Right hindlimb (tissue), 1 donor: ENCODE measurements at regions not wholly inside any gene's neighbourhood (a gene's known extent, or its start where the extent isn't known, plus 50 kb on each side); places are given as distances from the start of the nearest gene placed in this dataset.

Experiments used
- DNase-seq: peaks from one replicate; pipeline ENCODE4 v3.0.0-alpha.2; 2018

DNA sequence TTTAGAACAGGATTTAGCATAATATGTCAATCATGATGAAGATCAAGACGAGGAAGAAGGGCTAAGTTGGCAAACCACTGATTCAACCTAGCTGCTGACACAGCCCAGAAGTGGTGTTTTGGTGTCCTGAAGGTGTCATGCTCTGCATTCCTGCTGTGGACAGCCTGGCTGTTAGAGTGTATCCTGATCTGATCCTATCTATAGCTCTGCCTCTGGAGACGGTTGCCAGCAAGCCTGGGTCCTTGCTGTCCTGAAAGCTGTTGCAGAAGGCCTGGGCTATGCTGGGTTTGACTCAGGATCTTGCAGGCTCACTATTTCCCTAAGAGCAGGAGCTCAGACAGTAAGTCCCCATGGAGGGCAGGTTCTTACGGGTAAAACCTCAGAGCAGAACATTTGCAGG lies 416.4 kb downstream of the TSHZ3 start:
- DNase-seq = no peak

DNA sequence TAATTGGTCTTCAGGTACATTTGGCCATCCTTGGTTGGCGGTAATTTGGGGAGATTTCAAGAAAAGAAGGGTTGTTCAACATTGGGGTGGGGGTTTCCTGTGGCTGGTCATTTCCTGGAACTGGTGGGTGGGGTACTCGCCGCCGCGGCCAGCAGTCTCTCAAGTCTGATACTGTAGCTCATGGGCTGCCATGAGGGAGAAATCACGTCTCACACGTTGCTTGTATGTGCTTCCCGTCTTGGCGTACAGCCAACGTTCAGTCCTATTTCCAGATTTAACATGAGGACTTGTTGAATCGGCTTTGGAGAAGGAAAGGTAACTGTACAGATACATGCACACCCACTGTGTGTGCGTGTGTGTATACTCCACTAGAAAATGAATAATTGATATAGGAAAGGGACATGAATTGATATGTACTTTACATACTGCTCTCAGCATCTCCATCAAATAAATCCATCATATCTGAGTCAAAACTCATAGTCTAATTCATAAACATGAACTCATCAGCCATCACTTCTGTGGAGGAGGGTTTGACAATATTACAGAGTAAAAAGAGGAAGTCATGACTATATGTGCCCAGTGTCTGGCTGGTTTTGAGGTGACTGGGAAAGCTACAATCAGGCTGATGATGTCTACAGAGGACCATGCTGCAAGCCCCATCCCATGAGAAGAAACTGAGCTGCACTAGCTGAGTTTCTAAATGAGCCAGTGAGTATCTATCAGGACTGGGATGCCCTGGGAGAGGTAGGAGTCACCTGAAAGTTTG lies 418.1 kb downstream of the TSHZ3 start:
- DNase-seq = no peak

DNA sequence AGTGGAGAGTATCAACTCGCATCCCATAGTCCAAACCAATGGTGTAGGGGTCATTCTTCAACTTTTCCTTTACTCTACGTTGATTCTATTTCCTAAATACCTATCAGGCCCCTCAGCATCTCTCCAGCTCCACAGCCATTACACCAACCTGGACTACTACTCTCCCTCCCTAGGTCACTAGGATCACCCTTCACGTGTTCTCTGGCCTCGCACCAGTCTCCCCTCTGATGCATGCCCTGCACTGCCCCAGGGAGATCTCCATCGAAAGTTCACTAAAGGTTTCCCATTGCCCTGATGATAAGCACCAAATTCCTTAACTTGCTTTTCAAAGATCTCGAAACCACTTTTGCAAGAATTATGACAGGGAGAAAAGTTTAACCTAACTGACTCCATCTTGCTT lies 421.5 kb downstream of the TSHZ3 start:
- DNase-seq = no peak

DNA sequence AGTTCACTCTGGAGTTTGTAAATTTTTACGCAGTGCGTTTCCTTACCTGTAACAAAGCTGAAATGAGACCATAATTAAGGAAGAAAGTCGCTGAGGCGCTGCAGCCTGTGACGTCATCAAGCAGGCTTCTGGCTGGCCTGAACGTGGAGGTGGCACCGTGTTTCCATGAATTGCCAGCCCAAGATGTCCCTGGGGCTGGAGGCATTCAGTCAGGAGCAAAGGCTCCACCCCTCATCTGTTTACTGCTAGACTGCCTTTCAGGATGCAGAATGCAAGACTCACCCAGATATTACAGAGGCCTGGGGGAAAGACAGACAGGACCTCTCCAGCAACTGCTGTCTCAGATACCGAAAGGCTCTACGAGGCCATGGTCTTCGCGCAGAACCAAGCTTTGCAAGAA lies 424.6 kb downstream of the TSHZ3 start:
- no peak for DNase-seq

DNA sequence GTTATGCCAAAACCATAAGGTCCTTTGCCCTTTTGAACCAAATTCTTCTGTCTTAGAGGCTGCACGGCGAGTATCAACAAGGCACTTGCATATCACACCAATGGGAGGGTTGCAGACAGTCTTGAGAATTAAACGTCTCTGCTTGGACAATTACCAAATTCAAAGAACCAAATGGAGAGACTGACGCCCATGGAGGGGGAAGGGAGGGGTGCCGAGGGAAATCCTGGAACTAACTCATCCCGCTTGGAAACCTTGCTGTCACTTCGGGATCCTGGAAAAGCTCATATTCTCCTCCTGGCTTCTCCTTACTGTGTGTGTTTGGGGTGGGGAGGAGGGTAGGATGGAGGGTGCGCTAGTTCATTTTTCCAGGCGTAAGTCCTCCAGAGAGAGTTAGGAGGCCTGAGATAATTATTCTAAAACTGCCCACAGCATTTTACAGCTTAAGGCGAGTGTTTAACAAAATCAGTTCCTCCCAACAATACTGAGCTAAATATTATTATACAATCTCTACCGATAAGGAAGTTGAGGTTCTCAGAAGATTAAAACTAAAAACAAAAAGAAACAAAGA lies 425.1 kb downstream of the TSHZ3 start:
- no peak for DNase-seq

DNA sequence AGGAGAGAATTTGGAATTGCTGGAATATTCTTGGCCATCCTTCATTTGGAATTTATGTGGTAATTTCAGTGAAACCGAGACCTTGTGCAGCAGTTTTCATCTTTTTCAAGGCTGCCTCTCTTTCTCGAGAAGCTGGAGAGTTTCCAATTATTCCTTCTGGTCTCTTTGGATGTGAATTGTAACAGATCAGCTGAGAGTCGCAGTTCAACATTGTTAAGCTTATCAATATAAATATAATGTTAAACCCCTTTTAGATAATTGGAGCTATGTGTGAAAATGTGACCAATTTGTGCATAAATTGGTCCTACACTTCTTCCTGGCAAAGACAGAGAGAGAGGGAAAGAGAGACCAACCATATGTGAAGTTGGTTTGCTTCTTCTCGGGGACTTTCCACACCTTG lies 425.6 kb downstream of the TSHZ3 start:
- no peak for DNase-seq

DNA sequence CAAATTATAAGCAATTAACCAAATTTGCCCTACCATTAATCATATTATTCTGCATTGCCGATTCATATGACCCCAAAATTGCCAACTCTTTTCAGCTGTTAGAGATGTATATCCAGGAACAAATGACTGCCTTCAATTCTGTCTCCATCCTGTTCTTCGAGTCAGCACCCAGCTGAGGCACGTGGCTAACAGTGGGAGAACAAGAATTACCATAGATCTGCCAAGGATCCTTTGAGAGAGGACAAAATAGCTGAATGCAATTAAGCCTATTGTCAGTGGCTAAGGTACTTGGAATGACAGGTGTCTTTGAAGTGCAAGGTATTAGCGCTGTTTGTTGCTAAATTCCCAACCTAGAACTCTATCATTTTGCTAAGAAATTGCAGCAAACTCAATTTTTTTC lies 426.1 kb downstream of the TSHZ3 start:
- no peak for DNase-seq

DNA sequence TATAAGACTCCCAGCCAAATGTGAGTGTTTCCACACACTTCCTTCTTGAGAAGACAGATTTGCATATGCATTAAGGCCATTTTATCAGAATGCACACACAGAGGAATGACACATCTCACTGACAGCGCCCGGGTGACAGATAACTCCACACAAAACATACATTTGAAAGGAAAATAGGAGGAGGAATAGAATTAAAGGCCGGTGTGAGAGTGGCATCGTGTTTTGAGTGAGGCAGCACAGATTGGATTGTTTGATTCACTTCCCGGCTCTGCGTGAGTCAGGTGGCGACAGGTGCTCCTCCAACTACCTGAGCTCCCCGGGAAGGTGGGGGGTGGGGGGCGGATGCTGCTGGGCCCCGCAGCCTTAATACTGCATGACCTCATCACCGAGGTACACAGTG lies 429.0 kb downstream of the TSHZ3 start:
- DNase-seq = no peak

DNA sequence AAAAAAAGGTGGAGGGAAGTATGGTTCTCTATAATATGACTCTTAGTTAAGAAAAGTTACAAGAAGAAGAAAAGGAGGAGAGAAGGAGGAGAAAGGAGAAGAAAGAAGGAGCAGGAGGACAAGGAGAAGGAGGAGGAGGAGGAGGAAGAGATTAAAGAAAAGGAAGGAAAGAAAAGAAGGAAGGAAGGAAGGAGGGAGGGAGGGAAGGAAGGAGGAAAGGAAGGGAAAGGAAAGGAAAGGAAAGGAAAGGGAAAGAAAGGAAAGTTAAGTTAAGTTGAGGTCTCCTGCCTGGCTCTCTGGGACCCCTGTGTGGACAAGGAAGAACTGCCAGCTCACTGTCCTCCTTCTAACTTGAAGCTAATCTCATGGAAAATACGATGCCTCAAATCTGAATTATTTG lies 429.5 kb downstream of the TSHZ3 start:
- no peak for DNase-seq

DNA sequence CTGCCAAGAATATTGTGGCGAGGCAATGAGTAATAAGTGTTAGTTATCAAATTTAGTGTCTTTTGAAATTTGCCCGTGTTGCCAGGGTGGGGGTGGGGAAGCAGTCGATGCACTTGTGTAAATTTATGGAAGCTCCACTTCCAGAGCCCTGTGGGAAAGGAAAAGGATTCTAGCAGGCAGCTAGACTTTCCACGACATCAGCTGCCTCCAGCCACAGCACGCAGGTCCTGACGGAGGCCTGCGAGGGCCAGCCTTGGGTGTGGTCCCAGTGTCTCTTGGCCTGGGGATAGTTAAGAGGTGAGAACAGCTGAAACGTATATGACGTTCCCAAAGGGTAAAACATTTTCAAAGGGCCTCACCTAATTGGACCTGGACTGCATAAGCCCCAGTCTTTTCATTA lies 433.0 kb downstream of the TSHZ3 start:
- peak; percentile 47 for DNase-seq

DNA sequence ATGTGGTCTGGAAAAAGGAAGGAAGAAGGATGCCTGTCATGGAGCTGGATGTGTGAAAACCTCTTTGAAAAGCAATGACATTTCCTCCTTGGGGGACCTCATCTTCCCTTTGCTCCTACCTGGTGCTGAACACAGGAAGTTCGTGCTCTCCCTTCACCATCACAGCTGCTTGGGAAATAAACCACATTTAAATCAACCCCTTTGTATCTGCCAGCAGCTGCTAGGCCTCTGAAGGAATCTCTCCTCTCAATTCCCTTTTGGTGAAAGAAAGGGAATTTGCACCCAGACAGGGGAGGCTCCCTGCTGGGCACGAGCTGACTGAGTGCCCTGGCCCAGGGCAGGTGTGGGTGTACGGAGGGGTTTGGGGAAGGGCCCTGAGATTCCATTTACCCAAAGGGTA lies 437.7 kb downstream of the TSHZ3 start:
- no peak for DNase-seq

DNA sequence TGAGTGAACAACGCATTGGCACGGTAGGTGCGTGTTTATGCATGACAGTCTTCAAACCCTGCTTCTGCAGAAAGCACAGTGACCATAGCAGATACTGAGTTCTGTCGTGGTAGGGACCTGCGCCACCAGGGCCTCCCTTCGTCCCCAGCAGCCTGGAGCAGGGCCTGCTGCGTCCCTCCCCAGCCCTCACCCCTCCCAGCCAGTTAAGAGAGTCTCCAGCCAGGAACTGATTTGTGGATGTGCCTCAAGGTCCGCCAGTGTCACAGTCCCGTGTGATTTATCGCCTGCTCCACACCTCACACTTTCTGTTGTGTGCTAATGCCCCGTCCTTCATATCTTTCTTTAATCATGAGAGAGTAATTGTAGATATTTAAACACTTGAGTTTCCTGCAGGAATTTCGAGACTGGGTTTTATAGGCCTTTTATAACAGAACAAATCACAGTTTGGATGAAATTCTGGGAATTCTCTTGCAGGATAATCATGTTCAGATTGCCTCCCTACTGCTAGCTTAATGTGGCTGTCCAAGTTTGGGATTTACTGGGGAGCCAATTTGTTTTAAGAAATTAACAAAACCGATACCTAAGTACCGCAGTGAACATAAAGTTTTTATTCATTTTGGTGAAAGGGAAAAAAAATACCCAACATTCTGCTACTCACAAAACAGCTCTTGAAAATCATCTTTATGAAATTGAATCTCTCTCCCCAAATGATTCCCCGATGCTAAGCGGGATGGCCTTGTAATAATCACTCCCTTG lies 438.6 kb downstream of the TSHZ3 start:
- DNase-seq = no peak

DNA sequence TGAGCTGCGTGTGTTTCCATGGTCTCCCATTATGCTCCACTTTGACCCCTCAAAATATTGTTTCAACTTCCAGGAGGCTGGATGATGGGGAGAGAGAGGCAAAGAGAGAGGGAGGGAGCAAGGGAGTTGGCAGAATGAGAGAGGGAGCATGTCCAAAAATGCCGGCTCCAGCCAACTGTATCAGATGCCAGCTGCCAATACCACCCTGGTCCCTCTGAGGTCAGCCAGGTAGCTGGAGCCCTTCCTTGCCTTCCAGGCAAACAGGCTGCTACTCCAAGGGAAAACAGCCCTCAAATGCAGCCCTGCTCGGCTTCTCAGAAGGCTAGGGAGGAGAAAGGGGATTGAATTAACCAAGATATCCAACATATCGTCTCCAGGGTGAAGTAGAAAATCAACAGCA lies 440.0 kb downstream of the TSHZ3 start:
- no peak for DNase-seq

DNA sequence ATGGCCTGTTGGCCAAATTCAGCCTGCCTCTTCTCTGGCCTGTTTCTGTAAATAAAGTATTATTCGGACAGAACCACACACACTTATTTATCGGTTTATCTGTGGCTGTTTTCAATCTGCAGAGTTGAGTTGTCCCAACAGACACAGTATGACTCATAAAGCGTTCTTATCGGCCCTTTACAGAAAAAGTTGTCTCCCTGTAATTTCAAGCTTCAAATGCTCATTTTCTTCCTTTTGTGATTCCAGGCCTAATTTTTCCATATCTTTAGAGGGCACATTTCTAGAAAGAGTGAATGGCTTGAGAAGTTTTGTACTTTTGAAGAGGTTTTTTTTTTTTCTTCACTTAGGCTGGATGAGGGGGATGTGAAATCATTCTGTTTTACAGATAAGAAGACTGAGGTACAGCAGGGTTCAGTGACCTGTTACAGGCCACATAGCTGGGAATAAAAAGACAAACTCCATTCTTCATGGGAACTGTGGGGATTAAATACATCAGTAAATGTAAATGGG lies 440.9 kb downstream of the TSHZ3 start:
- no peak for DNase-seq

DNA sequence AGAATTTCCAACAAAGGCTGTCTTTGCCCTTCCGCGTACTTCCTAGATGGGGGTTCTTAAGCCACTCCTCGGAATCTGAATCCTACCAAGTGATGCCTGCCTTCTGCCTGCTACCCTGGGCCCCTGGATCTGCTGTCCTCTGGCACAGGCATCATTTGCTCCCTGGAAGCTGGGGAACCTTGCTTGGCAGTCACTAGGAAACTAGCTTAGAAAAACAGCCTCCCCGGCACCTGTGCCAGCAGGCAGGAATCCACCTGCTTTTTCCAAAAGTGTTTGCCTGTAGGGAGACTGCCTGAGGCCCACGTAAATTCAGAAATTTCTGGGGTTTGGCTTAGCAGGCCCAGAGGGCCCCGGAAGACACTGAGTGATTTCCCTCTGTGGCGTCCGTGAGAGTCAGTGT lies 442.4 kb downstream of the TSHZ3 start:
- DNase-seq = no peak

DNA sequence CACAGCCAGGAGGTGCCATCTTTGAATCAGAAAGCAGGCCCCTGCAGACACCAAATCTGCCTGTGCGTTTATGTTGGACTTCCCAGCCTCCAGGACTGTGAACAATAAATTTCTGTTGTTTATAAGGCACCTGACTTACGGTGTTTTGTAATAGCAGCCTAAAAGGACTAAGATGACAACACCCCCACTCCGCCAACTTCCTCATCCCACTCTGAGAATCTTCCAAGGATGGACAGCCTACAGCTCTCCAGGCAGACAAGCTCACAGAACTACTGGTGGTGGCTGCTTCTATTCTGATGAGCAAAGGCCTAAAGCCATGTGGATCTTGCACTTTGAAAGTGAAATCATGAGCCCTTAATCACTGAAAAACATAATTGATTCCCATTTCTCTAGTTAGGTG lies 449.2 kb downstream of the TSHZ3 start:
- no peak for DNase-seq

DNA sequence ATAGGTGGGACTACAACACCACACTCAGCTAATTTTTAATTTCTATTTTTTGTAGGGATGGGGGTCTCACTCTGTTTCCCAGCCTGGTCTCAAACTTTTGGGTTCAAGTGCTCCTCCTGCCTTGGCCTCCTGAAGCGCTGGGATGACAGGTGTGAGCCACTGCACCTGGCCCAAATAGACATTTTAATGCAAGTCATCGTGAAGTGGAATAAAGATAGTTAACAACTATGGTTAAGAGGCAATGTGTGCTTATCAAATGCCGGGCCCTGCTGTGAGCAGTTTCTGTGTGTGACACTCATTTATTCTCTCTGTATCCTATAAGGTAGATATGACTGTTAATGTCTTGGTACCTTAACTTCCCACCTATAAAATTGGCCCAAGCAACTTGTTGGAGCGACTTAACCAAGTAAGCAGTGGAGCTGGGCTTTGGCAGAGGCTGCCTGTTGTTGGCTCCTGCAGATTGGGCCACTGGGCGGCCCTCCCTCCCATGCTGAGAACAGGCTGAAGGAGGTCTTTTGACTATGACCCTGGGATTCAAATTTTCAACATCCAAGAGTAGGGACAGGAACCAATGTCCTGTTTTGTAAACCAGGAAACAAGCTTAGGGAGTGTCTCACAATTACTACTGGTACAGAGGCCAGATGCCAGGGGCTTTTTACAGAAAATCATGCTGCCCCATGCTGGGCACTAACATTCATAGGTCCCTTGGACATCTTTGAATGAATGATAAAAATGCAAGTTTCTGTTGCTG lies 450.7 kb downstream of the TSHZ3 start:
- no peak for DNase-seq

DNA sequence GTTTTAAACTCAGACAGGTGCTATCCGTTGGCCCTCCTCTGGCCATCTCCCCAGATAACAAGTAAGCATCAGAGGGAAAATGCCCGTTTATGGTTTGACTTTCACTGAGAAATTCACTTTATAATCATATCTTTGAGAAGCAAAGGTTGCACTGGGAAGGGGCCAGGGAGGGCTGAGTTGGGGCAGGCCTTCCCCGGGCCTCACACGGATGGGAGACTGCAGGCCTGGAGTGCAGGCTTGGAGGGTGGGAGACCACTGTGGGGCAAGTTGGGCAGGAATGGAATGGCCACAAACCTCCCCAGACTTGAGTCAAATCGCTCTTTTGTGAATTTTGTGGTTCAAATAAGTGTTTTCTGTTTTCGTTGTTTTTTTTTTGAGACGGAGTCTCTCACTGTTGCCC lies 451.7 kb downstream of the TSHZ3 start:
- DNase-seq = no peak

DNA sequence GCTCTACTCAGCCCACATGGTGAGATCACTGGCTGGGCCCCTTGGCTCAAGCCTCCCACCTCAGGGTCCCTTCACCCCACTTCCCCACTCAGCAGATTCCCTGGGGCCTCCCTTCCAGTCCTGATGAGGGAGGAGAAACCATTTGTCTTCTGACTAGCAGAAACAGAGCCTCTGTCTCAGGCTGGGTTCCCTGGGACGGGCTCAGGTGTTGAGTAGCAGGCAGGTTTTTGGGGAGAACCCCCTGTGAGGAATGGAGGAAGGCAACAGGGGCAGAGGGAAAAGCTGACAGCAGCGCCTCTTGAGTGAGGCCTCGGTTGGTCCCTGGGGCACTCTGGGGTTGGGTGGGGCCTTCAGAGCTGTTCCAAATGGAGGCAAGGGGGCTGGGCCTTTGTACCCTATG lies 452.2 kb downstream of the TSHZ3 start:
- no peak for DNase-seq

DNA sequence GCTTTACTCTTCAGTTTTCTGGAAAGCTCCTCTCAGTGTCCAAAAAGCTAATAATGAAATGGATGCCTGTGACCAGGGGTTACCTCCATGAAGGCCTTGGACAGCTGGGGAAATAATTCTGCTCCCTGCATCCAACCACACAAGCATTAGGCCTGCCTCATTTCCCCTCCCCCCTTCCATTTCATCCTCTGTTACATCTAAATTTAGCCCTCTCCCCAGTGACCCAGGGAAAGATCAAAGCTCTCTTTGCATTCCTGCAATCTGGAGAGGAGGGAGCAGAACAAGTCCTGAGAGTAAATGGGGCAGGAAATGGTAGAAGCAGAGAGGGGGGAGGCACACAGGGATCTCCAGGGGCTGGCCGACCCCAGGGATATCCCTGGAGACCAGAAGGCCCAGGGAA lies 452.7 kb downstream of the TSHZ3 start:
- DNase-seq = peak; percentile 46

DNA sequence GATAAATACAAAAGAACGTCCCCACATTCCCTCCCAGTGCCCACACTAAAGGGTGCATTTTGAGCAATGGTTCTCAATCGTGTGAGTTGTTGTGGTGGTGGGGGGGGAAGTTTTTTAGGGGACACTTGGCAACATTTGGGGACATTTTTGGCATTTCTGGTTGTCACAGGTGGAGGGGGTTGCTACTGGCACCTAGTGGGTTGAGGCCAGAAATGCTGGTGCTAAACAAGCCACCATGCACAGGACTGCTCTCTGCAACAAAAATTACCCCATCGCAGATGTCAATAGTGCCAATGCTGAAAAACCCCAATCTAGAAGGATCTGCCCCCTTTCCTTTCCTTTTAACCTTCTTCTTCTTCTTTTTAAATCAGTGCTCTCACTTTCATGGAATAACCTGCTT lies 453.3 kb downstream of the TSHZ3 start:
- DNase-seq = no peak

DNA sequence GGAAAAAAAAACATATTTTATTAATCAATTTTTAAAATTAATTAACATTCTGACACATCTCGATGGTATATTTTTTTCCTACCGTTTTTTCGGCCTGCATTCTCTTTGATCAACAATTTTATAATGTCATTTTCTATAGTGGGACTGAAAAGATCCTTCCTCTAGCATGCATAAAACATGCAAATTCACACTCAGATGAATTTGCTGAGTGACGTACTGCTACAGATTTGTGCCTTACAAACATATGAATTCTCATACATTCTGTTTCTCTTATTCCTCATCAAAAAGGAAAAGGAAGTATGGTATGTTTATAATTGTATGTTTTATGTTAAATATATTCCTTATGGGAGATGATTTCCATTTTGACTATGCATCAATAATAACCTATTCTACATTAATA lies 458.2 kb downstream of the TSHZ3 start:
- no peak for DNase-seq

DNA sequence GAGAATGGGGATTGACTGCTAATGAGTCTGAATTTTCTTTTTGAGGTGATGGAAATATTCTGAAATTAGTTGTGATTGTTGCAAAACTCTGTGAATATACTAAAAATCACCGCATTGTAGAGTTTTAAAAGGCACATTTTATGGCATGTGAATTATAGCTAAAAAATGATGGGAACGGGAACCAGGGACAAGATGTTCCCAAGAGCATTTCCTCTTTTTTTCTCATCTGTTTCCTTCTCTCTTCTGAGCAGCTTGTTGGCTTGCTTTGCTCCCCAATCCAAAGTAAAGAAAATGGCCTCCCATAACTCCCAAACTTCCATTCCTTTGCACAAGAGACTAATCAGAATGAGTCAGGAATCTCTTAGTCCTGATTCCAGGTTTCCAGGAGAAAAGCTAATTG lies 459.2 kb downstream of the TSHZ3 start:
- no peak for DNase-seq
